GM12864 (cell line): ENCODE measurements at regions not wholly inside any gene's neighbourhood (a gene's known extent, or its start where the extent isn't known, plus 50 kb on each side); places are given as distances from the start of the nearest gene placed in this dataset.
A peak's percentile ranks its signal among the peaks of the same experiment; 100 is the strongest.

Experiments used
- DNase-seq: peaks from one replicate; pipeline ENCODE4 v3.0.0-alpha.2; 2011; ENCODE audit warnings: low read depth
- H3K4me3 ChIP-seq: 2 replicates; pipeline ENCODE4 v1.5.1; 2011; ENCODE audit warnings: mild to moderate bottlenecking, low read depth, low read length, control low read depth
- TF ChIP-seq, protein P1 (sequence below): IDR thresholded peaks from 2 replicates; pipeline ENCODE4 v1.5.1; 2011; ENCODE audit warnings: low read depth, mild to moderate bottlenecking, moderate library complexity, low read length, control low read depth, inconsistent platforms; ENCODE audit errors: missing control alignments

DNA sequence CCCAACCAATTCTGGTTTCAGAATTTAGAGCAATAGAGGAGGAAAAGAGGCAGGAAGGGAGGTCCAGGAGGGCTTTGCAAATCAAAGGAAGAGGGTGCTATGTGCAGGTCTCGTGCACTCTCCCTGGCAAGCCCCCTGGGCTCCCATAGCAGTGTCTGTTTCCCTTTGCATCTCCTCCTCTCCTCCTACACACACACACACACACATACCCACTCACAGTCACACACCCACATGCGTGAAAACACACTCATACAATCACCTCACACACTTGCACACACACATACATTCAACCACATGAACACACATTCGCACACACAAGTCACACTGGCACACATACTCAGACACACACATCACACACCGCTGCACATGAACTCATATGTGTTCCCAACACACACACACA is 105.3 kb downstream of the OAT start:
- TF ChIP-seq, protein P1, sequence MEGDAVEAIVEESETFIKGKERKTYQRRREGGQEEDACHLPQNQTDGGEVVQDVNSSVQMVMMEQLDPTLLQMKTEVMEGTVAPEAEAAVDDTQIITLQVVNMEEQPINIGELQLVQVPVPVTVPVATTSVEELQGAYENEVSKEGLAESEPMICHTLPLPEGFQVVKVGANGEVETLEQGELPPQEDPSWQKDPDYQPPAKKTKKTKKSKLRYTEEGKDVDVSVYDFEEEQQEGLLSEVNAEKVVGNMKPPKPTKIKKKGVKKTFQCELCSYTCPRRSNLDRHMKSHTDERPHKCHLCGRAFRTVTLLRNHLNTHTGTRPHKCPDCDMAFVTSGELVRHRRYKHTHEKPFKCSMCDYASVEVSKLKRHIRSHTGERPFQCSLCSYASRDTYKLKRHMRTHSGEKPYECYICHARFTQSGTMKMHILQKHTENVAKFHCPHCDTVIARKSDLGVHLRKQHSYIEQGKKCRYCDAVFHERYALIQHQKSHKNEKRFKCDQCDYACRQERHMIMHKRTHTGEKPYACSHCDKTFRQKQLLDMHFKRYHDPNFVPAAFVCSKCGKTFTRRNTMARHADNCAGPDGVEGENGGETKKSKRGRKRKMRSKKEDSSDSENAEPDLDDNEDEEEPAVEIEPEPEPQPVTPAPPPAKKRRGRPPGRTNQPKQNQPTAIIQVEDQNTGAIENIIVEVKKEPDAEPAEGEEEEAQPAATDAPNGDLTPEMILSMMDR = no peak
- DNase-seq = no peak
- H3K4me3 ChIP-seq = no peak overlapping the region

DNA sequence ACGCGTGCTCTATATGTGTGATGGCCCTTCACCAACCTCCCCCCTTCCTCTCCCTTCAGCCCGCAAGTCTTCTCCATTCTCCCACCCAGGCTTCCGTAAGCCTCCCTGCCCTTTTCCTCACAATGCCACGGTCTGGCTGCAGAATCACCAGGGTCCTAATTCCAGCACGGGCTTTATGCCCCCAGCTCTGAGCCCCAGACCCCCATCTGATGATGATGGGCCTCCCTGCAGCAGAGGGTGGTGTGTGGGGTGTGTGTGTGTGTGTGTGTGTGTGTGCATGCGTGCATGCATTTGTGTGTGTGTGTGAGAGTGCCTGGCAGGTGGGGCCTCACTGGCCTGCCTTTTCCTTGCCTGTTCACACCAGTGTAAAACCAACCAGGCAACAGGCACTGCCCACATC is 109.9 kb downstream of the OAT start:
- TF ChIP-seq, protein P1 = no peak

DNA sequence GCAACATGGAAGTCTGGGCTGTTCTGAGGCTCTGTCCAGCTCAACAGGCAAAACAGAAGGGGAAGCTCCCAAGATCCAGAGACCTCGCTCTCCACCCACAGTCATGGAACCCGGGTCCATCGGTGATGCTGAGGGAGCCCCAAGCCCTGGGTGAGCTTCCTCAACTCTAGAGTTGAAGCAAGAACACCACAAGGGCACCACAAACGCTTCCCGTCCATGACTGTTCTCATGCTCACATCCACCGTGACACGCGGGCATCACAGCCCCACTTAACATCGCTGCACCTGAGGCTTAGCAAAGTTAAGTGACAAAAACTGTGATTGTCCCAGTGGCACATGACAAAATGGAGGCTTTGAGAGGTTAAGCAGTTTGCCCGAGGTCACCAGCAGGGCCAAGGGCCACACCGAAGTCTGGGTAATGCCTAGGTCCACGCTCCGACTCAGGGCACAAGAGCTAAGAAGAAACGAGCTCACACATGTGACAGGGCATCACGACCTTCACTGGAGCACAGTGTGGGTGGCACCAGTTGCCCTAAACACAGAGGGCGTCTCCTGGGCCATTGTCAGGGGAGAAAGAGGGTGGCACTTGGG is 110.6 kb downstream of the OAT start:
- no peak for DNase-seq
- TF ChIP-seq, protein P1 = no peak

More for the DNA sequence above, 109.9 kb downstream of the OAT start:
- no peak for DNase-seq
- no peak overlapping the region for H3K4me3 ChIP-seq

DNA sequence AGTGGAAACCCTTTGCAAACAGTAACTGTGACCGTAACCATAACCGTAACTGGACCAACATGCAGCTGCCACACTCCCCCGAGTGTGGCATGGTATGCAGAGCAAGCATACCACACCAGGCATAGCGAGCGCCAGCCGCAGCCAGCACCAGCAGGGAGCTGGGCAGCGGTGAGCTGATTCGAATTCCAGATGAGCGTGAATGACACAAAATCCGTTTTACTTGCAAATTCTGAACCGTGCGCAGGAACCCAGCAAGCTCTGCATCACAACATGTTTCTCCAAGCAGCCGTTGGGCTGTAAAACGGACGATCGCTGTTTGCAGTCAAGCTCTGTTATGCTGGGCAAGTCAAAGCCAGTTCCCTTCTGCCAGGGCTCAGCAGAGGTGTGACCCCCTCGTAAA is 111.1 kb downstream of the OAT start:
- TF ChIP-seq, protein P1 = no peak
- no peak for DNase-seq
- no peak overlapping the region for H3K4me3 ChIP-seq

More for the DNA sequence above, 110.6 kb downstream of the OAT start:
- no peak overlapping the region for H3K4me3 ChIP-seq

DNA sequence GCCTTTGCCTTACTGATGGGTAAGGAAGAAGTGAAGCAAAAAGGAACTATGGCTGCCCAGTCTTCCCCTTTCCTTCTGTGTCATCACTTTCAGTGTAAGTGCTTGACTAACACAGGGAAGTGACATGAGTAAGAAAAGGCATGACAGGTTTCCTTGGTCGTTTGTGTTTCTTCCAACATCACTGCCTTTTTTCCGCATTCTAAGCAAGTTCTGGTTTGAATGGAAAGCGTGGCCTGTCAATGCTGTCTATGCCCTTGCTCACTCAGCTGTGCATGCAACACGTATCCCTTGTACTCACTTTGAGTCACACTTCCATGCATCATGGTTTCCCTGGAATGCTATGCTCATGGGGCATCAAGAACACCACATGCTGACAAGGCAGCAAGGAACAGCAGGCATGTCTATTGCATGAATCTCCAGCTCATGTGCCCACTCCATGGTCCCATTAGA is 111.8 kb downstream of the OAT start:
- TF ChIP-seq, protein P1 = no peak
- H3K4me3 ChIP-seq = no peak overlapping the region
- peak; percentile 10 for DNase-seq

DNA sequence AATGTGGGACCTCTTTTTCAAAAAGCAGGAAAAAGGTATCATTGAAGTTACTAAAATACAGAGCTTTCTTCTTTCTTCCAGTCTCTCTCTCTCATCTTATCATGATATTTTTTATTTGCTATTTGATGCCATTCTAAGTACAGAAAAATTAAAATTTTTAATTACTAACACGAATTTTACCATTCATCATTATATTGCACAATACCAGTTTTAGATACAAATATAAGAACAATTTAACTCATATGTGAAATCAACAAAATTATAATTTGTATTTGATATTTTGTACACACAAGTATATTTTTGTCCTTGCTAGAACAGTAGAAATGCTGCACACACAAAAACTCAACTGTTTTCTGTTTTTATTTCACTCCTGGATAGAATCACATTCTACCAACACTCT is 112.2 kb downstream of the OAT start:
- TF ChIP-seq, protein P1 = no peak
- H3K4me3 ChIP-seq = no peak overlapping the region
- no peak for DNase-seq

DNA sequence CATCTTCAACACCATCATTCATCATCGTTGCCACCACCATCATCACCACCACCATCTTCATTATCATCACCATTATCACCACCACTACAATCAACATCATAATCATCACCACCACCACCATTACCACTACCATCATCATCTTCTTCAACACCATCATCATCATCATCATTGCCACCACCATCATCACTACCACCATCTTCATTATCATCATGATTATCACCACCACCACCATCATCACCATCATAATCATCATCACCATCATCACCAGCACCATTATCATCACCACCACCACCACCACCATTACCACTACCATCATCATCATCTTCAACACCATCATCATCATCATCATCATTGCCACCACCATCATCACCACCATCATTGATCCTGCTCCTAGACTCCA is 112.7 kb downstream of the OAT start:
- no peak for DNase-seq

More for the DNA sequence above, 112.7 kb downstream of the OAT start:
- no peak overlapping the region for H3K4me3 ChIP-seq
- TF ChIP-seq, protein P1 = no peak
